Eye (tissue), 1 donor: ENCODE measurements at regions not wholly inside any gene's neighbourhood (a gene's known extent, or its start where the extent isn't known, plus 50 kb on each side); places are given as distances from the start of the nearest gene placed in this dataset.
"Not testable (repeated sequence)": the region's sequence is repeated elsewhere in the genome, so short reads cannot be mapped to it uniquely, and the experiment has no call there.

Experiments
- DNase-seq: peaks from one replicate; pipeline ENCODE4 v3.0.0-alpha.2; 2015

DNA sequence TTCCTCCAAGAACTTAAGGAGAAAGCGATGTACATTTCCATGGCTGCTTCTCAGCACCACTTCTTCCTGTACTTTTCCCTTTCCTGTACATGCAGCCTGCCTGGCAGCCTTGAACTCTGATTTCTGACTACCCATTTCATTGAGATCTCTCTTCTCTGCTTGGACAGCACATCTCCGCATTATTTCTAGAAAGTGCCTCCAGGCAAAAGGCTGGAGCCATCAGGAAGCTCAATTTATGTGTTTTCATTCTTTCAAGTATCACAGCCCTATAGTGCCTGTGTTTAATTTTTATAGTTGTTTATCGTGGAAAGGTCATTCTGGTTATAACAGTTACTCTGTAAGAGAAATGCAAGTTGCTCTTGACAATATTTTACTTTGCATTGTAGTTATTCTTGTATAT, 688.0 kb upstream of the ANKRD30A start:
- no peak for DNase-seq

DNA sequence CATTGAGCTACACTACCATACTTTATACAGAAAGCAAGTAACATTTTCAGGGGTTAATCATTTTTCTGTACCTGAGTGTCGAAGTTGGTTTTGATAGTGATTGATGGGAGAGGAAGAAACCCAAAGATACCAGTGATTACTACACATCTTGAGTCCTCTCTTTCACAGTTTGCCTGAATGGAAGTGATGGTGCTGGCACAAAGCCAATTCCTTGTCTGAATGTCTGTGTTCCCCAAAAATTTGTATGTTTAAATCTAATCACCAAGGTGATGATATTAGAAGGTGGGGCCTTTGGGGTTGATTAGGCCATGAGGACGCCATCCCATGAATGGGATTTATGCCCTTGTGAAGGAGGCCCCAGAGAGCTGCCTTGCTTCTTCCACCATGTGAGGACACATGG, 696.9 kb upstream of the ANKRD30A start:
- no peak for DNase-seq

DNA sequence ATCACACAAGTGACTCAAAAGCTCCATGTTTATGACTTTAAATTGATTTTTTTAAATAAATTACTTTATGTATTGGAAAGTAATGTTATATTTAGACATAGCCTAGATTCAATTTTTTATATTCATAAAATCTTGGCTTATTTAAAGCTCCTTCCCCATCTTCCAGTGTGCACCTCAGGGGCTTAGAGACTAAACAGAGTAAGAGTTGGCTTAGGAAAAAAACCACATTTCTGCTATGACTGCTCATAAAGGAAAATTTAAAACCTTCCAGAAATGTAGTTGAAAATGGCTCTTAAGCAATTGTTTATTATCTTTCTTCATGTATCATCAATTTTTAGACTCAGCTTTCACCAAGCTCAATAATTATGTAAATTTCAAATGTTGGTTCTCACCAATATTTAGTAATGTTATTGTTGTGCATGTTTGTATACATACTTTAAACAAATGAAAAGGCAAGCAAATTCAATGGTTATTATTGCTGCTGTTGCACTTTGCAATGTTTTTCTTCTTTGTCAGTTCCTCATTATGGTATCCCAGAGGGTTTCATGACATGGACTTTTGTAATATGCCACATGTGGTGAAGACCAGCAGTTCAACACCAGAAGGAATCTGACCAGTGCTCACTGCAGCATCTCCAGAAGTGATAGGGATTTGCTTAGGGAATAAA, 700.1 kb upstream of the ANKRD30A start:
- DNase-seq, result no peak

DNA sequence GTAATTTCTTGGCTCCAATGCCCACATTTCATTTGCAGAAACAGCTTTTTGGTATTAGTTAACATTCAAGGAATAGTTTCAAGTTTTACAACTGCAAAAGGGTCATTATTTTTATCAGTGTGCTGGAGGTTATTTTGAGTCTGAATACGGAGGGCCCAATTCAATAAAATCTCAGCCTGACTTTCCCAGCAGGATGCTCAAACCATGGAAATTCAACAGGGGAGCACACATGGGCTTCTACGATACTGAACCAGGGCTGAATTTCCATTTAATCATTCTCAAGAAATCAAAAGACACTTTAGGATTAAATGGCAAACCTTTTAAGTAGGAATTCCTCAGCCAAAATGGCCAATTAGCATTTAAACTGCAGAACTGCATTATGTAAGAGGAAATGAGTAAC, 700.9 kb upstream of the ANKRD30A start:
- no peak for DNase-seq

DNA sequence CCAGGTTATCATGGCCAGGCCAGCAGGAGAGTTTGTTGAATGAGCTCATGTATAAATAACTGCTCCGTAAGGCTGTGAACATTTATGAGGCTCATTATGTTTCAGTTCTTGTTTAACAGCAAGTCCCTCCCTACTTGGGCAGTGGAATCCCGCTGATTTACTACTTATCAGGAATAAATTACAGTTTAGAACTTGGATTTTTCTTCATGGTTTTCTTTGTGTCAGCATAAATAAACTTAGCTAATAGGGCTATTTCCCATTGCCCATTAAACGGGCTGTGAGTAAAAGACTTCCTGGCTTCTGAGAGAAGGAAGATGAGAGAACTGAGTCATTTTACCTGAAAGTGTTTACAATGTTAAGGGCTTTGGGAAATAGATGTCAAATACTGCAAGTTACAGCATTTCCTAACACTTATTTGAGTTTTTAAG, 701.6 kb upstream of the ANKRD30A start:
- no peak for DNase-seq

DNA sequence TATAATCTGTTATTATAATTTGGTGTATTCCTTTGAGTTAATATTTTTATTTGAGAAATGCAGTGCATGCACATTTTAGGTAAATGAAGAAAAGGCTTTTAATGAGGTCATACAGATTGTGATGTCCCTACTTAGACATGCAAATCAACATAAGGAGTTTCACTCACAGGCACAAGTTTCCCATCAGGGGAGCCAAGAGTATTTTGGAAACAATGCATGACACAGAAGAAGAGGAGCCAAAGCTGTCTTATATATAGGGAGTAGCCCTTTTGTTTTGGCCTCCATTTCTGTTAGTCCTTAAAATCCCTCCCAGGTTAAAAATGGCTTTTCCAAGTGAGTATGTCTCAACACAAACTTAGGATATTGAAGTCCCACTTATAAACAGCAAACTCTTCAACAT, 703.4 kb upstream of the ANKRD30A start:
- DNase-seq, result no peak

DNA sequence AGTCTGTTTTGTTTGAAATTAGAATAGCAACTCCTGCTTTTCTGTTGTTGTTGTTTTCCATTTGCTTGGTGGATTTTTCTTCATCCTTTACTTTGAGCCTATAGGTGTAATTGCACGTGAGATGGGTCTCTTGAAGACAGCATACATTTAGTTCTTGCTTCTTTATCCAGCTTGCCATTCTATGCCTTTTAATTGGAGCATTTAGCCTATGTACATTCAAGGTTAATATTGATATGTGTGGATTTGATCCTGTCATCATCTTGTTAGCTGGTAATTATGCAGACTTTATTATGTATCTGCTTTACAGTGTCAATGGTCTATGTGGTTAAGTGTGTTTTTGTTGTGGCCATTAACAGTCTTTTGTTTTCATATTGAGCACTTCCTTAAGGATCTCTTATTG, 708.9 kb upstream of the ANKRD30A start:
- DNase-seq, result no peak

DNA sequence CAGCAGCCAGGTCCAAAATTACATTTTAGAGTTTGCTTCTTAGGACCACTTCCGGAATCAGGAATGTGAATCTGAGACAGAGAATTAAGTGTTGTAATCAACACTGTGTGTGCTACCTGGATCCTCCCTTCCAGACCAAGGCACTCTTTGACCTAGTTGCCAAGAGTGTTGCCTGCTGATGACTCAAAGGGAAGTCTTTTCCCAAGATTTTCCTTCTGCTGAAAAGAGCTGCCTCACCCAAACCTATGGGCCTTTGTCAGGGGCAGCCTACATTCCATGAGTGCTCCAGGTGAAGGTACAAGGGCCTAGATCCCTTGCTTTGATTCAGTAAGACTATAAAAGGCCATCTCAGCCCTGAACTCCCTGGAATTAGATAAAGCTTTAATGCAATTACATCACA, 712.5 kb upstream of the ANKRD30A start:
- no peak for DNase-seq

DNA sequence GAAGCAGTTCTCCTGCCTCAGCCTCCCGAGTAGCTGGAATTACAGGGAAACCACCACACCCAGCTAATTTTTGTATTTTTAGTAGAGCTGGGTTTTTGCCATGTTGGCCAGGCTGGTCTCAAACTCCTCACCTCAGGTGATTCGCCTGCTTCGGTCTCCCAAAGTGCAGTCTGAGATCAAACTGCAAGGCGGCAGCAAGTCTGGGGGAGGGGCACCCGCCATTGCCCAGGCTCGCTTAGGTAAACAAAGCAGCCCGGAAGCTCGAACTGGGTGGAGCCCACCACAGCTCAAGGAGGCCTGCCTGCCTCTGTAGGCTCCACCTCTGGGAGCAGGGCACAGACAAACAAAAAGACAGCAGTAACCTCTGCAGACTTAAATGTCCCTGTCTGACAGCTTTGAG, 725.2 kb upstream of the ANKRD30A start:
- not testable (repeated sequence) for DNase-seq

DNA sequence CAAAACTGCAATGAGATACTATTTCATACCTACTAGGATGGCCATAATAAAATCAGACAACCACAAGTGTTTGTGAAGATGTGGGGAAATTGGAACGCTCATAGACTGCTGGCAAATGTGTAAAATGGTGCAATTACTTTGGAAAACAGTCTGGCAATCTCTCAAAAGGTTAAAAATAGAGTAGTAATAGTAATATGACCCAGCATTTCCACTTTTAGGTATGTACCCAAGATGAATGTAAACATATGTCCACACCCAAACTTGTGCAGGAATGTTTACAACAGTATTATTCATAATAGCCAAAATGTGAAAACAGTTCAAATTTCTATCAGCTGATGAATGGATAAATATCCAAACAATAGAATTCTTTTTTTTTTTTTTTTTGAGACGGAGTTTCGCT, 731.6 kb upstream of the ANKRD30A start:
- no peak for DNase-seq

DNA sequence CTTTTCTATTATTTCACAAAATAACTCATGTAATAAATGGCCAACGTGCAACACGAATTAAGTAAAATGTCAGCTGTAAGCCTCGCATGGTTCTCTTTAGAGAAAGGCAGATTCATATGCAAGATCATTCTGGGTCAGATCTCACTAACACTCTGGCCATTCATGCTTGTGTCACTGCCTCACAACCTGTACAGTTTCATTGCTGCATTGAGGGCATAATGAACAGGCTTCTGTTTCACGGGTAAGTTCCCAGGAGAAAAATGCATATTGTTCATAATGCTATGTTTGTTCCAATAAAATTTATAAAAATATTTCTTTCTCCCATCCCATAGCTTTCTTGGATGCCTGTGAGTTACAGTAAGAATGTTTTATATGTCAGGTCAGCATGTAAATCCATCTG, 734.0 kb upstream of the ANKRD30A start:
- peak; percentile 48 for DNase-seq

DNA sequence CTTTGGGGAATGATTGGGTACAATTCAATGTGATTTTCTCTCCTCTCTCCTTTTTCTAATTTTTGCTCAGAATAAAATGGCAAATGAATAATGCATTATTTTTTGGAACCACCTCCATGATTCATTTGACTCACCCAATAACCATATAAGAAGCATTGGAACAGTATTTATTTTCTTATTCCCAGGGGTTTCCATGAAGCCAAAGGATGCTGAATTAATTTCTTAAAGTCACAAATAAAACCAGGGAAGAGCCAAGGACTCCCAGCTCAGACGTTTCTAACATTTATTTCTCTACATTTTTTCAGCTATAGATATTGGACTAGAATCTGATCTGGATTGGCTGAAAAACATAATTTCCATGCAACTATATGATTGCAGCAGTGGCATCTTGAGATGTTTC, 735.2 kb upstream of the ANKRD30A start:
- no peak for DNase-seq

DNA sequence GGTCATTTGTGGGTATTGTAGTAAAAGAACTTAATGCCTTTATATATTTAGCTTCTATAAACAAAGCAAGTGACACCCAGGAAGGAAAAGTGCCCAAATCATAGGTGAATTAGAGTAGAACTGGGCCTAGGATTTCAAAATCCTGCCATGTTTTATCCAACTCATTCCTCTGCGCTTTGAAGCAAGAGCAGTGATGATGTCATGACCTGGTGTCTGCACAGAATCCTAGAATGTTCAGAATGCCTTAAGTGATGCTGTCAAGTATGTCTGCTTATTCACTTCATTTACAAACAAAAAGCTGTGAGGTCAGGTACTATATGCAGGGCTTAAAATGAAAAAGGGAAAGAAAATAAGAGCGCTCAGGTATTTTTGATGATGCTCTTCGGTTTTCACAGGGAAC, 737.2 kb upstream of the ANKRD30A start:
- DNase-seq, result no peak

DNA sequence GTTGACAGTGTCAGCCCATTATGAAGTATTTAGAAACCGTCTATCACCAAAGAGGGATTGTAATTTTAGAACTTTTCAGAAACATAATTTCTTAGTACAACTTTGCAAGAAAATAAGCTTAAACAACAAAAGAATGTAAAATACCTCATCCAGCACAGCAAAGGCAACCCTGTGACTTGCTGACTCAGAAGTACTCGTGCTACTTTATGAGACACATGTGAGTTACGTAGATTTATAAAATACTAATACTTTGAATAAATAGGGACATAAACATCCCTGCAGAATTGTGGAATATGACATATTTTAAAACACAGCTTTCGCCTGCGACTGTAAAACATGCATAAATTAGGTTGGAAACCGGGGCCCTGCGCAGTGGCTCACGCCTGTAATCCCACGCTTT, 739.7 kb upstream of the ANKRD30A start:
- DNase-seq, result no peak

DNA sequence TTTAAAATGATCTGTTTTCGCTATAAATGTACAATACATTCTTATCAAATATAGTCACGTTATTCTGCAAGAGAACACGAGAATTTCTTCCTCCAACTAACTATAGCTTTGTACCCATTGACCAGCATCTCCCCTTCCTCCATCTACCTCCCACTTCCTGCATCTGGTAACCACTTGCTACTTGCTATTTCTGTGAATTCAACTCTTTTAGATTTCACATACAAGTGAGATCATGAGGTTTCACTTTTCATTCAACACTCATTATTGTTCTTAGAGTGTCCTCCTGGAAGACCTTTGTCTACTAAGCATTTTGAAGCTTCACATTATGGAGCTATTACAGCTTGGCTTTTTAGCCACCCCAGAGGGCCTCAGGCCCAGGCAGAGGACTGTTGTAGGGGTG, 741.3 kb upstream of the FZD8 start:
- no peak for DNase-seq

DNA sequence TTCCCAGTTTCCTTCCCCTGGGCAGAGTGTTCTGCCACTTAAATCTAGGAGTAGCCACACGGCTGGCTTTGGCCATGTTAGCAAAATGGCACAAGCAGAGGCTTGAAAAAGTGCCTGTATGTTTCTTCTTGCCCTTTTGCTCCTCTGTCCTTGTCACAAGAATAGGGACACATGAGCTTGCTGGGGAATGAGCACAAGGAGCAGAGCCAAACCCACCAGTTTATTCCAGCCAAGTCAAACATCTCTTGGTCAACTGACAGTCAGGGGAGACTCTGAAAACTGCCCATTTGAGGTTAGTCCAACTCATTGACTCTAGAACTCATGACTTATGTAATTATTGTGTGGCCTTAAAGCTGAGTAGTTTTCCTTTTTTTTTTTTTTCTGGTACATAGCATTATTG, 739.7 kb upstream of the FZD8 start:
- no peak for DNase-seq

DNA sequence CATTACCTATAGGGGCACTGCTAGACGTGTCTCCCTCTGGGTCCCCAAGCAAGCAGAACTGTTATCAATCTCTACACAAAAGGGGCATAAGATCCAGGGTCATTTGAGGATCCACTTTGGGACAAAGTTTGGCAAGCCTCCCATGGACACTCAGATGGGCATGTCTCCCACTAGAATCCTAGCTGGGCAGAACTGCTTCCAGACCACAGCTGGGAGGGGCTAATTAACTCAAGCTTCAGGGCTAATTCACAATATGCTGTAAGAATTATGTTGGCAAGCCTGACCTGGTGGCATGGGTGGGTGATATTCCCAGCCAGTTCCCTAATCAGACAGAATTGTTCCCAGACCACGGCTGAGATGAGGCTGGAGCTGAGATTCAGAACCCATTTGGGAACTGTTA, 738.4 kb upstream of the FZD8 start:
- no peak for DNase-seq

DNA sequence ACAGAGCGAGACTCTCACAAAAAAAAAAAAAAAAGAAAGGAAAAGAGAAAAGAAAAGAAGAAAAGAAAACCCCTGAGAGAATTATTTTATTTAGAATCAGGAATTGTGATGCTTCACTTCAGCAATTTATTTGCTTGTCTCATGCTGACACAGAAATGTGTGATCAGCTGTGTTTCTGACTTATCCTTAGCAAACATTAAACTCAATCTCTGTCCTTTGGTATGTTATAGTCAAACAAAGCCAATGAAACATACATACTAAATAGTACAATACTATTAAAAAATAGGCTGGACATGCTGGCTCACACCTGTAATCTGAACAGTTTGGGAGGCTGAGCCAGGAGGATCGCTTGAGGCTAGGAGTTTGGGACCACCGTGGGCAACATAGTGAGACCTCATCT, 733.0 kb upstream of the FZD8 start:
- no peak for DNase-seq

DNA sequence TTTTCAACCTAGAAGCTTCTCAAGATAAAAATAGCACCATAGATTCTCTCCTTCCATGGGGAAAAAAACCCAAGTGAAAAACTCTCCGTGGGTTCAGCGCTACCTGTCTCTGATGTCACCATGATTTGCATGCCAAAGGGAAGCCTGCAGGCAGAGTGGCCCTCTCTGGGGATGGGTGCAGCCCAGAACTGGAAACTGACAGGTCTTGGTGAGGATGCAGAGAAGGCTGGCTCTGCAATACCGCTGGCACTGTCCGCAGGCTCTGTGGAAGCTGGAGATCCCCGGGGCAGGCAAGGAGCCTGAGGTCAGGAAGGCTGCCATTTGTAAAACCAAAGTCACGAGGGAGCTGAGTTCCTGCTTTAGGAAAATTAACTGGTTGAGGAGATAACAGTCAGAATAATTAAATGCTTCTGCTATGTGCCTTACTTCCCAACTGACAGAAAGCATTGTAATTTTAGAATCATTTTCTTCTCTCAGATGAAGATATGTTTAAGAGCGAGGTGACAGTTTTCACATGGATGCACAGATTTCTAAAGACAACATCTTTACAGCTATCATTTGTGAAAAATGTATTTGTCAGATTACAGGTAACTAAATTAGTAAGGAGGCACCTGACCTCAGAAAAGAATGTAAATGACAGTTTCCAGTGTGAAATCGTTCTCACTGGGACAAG, 731.5 kb upstream of the FZD8 start:
- DNase-seq, result peak; percentile 4

DNA sequence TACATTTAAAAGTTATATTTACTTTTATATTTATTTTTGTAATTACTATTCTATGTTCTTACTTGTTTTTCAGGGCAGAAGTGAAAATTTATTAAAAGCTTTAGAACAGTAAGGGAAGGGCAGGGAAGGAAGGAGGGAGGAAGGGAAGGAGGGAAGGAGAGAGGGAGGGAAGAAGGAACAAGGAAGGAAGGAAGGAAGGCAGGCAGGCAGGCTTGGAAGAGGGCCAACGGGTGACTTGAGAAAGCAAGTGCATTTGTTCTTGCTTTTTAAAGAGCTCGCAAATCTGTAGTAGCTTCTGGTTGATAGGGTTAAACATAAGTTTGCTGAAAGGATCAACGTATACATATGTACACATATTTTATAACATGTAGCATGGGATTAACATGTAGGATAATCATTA, 725.3 kb upstream of the FZD8 start:
- no peak for DNase-seq

DNA sequence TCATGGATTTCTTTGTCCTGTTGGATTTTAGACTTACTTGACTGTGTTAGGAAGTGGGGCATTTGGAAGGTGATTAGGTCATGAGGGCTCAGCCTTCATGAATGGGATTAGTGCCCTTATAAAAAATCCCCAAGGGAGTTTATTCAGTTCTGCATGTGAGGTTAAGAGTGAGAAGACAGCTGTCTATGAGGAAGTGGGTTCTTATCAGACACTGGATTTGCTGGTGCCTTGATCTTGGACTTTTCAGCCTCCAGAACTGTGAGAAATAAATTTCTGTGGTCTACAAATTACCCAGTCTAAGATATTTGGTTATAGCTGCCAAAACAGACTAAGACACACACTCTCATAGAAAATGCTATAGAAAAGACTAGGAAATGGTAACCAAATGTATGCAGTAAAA, 724.7 kb upstream of the FZD8 start:
- no peak for DNase-seq

DNA sequence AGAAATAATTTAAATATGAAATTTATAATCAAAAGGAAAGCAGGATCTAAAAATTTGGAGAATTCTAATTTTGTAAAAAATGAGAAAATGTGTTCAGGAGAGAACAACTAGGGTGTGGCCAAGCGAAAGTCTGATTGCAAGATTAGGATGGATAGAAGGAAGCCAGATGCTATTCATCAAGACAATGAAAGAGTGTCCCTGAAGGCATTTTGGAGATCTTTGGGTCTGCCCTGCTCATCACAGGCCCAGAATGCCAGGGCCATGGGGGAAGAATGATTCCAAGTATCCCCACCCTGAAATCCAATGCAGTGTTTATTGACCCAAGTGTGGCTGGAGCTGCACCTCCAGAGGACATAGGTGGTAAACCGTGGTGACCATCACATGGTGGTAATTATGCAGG, 724.0 kb upstream of the FZD8 start:
- no peak for DNase-seq

DNA sequence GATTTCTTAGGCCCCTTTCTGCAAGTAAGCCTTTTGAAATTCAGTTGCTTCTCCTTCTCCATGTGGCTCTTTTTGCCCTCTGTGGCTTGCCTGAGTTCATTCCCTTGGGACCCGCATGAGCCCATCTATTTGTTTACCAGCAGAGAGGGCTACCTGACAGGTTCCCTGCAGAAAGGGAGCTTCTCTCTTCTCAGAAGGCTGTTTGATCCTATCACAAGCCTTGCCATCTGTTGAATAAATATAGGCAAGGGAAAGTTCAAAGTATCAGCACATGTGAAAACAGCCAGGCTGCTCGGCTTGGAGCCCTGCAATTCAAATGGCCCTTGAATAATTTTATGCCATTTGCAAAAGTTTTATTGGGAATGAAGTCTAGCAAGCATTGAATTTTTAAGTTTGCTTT, 720.2 kb upstream of the FZD8 start:
- DNase-seq, result no peak

DNA sequence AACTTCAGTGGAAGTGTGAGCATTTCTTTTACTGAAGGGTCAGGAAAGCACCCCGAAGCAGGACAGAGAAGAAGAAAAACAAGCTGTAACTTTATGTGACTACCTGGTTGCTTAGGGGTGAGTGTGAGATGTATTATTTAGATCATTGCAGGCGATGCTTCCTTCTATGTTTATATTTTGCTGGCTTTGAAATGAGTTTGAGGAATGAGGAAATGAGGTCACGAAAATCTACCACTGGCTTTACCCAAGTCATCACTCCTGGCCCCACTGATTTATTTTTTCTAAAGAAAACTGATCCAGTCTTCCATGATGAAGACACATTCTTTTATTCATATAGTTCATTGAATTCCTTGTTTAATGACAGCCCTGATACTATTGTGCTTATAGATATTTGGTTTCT, 716.6 kb upstream of the FZD8 start:
- DNase-seq, result no peak

DNA sequence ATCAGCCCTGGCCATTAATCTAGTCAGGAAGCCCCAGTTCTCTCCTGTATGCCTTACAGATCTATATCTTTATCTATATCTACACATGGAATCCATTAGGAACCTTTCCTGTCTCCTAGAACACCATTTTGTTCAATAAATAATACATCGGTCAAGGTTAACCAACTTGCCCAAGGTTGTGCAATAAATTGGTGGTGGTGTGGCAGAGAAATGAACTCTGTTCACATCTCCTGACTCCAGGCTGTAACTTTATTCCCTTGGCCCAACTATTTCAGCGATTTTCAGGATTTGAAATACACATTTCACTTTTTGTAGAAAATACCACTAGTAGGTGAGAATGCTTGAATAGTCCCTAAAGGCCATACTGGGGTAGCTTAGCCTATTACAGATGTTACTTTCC, 712.5 kb upstream of the FZD8 start:
- no peak for DNase-seq
